ENCODE measurements at regions not wholly inside any gene's neighbourhood (a gene's known extent, or its start where the extent isn't known, plus 50 kb on each side); places are given as distances from the start of the nearest gene placed in this dataset.
A peak's percentile ranks its signal among the peaks of the same experiment; 100 is the strongest.

DNA sequence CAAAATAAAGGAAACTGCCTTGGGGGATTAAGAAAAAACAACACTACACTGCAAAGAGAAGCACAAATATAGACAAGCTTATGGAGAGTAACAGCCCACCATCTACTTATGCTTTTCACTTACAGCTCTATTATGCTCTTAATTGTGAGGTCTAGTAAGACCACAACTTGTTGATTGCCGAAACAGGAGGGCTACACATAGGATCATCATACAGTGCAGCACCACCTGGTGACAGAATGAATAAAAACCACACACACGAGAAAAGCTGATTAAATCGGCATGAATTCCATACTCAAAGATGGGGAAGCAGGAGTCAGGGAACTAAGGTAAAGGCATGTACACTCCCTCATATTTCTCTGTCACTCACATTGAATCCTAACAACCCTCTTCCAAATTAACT lies 259.2 kb downstream of the IKZF2 start:
- no peak for TF ChIP-seq POLR2A (IDR thresholded peaks at IDR 0.05)
- TF ChIP-seq, protein P1, sequence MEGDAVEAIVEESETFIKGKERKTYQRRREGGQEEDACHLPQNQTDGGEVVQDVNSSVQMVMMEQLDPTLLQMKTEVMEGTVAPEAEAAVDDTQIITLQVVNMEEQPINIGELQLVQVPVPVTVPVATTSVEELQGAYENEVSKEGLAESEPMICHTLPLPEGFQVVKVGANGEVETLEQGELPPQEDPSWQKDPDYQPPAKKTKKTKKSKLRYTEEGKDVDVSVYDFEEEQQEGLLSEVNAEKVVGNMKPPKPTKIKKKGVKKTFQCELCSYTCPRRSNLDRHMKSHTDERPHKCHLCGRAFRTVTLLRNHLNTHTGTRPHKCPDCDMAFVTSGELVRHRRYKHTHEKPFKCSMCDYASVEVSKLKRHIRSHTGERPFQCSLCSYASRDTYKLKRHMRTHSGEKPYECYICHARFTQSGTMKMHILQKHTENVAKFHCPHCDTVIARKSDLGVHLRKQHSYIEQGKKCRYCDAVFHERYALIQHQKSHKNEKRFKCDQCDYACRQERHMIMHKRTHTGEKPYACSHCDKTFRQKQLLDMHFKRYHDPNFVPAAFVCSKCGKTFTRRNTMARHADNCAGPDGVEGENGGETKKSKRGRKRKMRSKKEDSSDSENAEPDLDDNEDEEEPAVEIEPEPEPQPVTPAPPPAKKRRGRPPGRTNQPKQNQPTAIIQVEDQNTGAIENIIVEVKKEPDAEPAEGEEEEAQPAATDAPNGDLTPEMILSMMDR (IDR thresholded peaks at IDR 0.05): peak in 1 of 6 experiments; percentile 33

Measured in esophagus squamous epithelium (tissue), 4 donors.